Fibroblast of gingiva (primary cell): ENCODE measurements at regions not wholly inside any gene's neighbourhood (a gene's known extent, or its start where the extent isn't known, plus 50 kb on each side); places are given as distances from the start of the nearest gene placed in this dataset.
A peak's percentile ranks its signal among the peaks of the same experiment; 100 is the strongest.
"Not testable (repeated sequence)": the region's sequence is repeated elsewhere in the genome, so short reads cannot be mapped to it uniquely, and the experiment has no call there.

Experiments
- DNase-seq: peaks from one replicate; pipeline ENCODE4 v3.0.0-alpha.2; 2011; ENCODE audit warnings: low read depth

DNA sequence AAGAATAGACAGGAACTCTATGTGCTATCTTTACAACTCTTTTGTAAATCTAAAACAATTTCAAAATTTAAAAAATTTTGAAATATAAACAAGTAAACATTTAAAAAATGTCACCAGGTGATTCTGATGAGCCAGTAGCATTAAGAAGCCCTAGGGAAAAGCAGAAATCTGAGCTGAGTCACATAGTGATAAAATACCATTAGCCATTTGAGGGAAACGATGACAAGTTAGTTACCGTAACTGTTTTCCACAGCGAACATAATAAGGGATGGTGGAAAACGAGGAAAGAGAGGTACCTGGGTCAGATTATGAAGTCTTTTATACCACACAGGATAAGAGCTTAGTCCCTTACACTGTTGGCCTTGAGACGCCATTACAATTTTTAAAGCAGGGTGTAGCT lies 55.5 kb downstream of the PRR15 start:
- no peak for DNase-seq

DNA sequence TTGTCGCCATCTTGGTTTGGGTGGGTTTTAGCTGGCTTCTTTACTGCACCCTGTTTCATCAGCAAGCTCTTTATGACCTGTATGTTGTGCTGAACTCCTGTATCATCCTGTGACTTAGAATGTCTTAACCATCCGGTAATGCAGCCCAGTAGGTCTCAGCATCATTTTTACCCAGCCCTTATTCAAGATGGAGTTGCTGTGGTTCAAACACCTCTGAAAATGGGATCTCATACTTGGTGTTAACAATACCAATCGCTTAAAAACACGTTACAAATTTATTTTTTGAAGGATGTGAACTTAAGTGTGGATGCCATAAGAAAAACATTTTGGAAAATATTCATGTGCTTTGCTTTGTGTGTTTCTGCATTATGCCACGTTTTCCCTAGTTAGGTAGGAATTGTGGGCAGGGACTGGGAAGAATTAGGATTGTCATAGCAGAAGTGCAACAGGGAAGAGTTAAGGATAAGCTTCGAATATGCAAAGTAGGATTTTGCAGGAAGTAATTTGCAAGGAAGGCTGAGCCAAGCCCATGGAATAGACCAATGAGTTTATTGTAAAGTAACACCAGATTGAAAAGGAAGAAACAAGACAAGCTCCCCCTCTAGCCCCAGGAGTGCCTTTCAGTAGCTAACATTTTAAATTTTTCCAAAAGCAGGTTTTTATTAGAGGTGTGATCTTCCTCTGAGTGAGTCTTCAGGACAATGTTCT lies 56.4 kb downstream of the PRR15 start:
- DNase-seq = no peak

DNA sequence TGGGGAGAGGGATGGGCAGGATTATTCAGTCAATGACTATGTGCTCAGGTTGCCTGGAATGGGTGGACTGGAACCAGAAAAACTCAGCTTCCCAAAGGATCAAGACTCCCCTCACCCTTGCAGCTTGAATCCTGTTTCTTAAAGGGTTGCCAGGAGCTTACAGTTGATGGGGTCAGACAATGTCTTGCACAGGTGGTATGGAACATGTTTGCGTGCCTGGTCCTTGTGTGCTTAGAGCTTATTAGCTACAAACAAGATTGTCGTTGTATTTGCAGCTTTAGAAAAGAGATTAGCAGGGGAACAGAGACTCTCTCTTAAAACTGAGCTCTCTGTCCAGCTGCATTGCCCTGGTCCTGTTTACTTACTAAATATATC lies 56.9 kb downstream of the PRR15 start:
- DNase-seq = no peak

DNA sequence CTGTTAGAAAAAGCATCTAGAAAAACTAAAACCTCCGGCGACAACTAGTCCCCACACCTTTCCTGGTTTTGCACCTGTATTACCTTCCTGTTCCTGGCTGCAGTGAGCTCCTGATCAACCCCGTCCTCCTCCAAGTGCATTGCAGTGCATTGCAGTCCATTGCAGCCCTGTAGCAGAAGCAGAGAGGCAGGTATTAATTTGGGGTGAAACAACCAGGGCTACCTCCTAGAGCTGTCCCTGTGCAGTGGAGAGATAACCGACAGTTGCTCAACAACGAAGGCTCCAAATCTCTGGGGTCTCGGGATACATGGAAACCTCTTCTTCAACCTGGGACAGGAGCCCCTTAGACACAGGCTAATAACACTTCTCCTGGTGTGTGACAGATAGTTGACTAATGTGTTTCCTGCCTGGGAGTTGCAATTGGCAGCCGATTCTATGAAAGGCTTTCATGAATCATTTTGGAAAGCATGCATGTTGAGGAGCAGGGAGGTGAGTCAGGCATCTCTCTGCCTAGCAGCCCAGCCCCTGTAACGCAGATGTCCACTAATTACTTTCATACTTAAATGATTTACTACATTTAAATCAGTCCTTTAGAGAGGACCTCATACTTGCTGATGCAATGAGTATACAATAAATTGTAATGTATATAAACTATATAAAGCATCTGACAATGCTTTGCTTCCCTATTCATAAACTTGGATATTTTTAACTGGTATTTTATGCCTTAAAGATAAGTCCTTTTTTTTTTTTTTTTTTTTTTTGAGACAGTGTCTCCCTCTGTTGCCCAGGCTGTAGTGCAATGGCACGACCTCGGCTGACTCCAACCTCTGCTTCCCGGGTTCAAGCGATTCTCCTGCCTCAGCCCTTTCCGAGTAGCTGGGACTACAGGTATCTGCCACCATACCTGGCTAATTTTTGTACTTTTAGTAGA lies 59.0 kb downstream of the PRR15 start:
- DNase-seq = peak; percentile 91

DNA sequence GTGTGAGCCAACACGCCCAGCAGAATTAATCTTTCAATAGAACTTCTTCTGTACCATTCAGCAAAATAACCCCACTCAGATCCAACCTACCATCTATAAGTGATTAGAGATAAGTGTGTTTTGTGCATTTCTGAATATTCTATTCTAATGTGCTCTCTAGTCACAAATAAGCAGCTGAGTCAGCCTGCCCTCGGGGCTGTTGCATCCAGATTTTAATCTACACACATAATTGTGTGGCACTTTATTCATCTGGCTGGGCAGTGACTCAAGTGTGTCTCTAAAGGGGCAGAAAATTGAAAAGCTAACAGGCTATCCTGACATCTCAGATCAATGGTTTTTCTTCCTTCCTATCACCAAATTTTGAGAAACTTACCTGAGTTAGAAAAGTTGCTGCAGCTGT lies 60.3 kb downstream of the PRR15 start:
- DNase-seq = no peak

DNA sequence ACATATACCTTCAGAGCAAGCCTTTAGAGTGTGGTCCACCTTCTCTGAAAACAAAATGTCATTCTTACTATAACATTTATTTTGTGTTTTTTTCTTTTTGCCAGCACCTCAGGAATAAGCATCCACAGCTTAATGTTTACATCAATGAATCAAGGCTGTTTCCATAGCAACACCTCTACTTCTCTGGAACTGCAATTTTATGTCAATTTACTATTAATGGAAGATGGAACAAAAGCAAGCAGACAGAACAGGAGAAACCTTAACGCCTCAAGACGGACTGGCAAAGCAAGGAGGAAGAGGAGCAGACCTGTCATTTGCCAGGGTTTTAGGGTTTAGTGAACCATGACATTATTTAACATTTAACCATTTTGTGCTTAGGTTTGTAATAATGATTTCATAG lies 63.1 kb downstream of the PRR15 start:
- DNase-seq = no peak

DNA sequence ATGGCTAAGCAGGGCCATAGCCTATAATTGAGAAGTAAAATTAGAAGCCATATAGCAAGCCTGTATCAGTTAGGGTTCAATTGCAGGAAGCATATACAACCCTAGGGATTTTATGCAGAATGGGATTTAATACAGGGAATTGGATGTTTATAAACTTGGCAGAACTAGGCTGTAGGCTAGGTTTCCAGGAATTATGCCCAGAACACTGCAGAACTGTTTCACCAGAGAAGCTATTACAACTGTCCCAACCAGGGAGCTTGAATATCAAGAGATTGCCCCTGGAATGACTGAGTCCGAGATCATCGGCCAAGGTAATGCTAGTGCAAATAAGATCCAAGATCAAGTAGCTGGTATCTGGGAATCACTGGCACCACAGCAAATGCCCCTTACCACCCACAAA lies 64.0 kb downstream of the PRR15 start:
- DNase-seq = peak; percentile 64

DNA sequence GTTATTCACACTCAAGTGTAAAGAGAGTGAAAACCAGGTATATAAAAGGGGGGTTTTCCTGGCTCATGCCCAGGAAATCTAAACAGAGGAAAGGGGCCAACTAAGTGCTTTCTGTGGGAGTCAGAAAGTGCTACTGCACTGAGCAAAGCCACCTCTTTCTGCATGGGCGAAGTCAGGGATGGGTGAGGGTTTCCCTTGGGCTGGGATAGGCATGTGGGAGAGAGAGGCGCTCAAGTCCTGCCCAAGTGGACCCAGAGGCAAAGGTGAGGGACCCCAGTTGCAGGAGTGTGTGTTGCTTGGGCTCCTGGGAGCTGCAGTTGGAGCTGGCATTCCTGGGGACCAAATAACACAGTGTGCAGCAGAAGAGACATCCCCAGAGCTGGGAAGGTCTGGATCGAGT lies 65.9 kb downstream of the PRR15 start:
- DNase-seq = no peak

DNA sequence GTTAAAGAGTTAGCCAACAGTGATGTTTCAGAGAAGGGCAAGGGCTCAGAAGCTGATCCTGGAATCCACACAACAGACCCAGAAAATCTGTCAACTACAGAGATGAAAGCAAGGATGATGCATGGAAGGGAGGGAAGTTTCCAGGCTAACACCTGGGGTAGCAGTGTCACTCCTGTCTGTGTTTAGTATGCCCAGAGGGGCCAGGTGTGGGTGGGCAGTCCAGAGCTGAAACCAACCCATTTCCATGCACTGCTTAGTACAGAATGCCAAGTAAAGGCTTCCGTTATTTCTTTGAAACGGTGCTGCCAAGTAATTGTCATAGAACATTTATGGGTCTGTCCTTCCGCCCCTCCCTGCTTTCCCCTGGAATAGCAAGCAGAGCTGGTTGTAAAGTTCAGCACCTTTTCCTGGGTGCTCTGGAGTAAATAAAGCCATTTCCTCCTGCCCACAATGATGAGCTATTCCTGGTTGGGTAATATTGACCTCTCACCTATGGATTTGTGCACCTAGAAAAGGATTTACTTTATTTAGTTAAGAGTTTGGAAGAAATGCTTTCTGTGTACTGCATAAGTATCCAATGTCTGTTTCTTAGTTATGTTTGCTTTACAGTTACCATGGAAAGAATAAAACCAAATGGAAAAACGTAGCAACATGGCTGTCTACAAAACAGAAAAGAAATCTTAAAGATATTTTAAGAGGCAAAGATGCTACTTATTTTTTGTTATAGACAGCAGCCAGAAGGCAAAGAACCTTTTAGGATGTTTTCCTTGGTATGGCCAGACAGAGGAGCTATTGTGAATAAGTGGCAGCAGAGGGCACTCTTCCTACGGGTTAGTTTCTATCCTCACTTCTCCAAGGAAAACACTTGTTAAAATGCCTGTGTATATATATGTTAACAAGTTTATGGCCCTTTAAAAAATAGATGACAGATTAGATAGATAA lies 71.7 kb downstream of the PRR15 start:
- peak; percentile 48 for DNase-seq

DNA sequence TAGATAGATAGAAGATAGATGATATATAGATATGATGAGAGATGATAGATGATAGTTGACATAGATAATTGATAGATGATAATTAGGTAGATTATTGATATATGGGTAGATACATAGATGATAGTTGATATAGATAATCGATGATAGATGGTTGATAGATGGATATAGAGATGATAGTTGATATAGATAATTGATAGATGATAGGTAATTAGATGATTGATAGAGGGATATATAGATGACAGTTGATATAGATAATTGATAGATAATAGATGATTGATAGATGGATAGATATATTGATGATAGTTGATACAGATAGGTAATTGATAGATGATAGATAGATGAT lies 72.3 kb downstream of the PRR15 start:
- no peak for DNase-seq

DNA sequence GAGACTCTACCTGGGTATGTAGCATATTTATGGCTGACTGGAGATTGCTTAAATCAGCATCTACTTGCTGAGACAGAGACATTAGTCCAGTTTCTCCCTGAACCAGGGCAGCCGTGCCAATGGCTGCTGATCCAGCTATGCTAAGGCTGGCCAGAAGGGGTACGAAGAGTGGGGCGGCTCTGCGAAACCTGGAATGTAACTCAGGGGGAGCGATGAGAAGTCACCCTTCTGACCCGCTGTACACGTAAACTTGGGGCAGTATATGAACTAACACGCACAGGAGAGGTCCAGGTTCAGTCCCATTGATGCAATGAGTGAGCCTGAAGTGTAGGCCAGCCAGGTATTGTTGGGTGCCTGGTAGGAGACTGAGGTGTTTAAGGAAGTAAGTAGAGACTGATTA lies 73.7 kb downstream of the PRR15 start:
- no peak for DNase-seq

DNA sequence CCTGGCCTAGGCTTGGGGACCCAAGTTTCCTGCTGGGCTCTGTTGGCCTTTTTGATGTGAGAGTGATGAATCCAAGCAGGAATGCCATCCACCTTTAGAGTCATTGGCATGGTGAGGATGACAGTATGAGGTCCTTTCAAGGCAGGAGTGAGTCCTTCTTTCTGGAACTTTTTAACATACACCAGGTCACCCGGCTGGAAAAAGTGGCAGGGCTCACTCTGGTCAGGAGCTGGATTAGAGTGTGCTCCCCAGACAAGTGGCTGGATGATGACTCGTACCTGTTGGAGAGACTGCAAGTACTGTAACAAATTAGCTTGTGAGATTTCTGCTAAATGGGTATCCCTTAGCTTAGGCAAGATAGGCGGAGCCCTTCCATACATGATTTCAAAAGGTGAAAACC lies 75.2 kb downstream of the PRR15 start:
- not testable (repeated sequence) for DNase-seq

DNA sequence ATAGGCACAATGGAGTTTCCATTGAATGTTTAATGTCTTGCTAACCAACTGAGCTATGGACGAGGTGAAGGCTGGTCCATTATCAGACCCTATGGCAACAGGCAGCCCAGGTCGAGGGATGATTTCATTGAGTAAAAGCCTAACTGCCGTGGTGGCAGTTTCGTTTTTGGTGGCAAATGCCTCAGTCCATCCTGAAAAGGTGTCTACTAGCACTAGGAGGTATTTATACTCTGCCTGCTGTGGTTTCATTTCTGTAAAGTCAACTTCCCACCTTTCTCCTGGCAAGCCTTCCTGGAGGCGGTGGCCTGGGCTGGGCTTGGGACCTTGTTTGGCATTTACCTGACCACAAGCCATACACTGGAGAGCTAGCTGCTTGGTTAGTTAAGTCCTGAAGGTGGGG lies 75.8 kb downstream of the PRR15 start:
- no peak for DNase-seq

DNA sequence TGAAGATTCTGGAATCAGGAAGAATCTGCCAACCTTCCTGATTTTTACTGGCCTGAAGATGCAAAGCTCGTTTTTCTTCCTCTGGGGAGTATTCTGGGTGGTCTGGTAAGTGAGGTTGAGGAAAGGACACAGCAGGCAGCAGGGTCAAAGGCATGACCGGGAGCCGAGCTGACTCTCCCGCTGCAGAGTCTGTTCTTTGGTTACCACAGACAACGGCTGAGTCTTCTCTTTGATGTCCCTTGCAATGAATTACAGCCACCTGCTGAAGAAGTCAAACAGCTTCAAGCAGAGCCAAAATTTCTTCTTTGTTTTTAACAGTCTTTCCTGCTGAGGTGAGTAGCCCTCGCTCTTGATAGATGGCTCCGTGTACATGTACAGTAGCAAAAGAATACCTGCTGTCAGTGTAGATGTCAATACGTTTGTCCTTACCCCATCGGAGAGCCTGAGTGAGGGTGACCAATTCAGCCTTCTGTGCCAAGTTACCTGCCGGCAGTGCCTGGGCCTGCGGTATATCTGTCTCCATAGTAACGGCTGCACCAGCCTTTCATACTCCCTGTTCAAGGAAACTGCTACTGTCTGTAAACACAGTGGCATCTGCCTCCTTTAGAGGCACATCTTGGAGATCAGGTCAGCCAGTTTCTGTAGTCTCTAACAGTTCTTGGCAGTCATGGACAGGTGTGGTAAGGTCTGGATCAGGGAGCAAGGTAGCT lies 76.4 kb downstream of the PRR15 start:
- no peak for DNase-seq

DNA sequence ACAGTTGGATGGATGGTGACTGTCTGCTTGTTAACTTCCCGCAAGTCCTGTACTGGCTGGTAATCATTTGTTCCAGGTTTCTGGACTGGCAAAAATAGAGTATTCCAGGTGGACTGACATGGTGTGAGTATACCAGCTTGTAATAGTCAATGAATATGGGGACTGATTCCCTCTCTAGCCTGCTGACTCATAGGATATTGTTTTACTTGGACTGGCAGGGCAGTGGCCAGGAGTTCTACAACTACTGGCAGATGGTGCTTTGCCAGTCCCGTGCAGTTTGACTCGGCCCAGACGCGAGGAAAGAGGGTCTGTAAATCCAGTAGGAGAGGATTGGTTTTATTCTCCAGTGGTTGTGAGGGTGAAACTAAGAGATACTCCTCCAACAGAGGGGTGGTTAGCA lies 78.0 kb downstream of the PRR15 start:
- peak; percentile 34 for DNase-seq

DNA sequence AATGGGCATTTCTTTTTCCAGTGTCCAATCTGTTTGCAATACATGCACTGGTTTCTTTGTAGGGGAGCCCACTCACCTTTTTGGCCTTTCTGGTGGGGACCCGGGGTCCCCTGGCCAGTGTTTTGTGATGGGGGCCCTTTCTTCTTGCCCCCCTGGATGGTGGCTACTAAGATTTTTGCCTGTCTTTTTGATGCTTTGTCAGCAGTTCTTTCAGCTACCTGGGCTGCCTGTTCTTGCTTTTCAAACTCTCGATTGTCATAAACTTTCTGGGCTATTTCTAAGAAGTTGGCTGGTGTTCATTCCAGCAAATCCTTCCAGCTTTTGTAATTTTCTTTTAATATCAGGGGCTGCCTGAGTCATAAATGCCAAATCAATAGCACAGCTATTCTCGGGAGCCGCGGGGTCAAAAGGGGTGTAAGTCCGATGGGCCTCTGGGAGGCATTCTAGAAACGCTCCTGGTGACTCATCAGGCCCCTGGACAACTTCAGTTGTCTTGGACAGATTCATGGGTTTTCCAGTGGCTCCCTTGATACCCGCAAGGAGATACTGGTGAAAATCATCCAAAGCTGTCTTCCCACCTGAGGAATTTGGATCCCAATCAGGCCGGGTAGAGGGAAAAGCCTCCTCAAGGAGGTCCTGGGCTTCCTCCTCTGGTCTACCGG lies 79.0 kb downstream of the PRR15 start:
- DNase-seq = no peak

DNA sequence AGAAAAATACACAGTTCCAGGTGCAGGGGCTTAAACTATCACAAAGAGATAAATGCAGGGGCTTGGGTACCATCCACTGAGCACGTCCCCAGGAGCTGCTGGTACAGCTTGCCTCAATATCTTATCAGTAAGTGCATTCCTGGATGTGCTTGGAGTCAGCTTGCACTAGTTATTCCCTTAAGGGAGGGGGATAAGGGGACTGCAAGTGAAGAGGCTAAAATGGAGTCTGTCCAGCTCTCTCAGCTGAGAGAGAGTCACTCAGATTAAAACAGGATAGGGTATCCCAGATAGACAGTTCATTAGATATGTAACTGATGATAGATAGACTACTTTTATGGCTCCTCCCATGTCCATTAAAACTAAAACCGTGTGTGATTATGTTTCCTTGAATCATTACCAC lies 82.5 kb downstream of the PRR15 start:
- not testable (repeated sequence) for DNase-seq

DNA sequence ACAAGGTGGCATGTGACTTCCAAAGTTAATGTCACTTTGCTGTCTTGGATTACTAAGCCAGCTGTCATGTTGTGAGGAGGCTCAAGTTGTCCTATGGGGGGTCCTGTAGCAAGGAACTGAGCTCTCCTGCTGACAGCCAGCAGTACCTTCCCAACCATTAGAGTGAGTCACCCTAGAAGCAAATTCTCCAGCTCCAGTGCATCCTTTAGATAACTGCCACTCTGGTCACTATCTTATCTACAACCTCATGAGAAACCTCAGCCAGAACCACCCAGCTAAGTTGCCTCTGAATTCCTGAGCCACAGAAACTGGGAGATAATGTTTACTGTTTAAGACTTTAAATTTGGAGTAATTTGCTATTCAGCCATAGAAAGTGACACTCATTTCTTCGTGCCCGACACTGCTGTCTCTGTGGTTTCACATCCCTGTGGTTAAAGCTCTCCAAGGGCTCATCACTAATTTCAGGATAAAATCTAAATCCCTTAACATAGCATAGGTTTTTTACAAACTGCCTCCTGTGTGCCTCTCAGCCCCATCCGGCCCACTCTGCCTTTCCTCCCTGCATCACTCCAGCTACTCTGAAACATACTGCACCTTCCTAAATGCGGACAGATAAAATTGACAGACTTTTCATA lies 83.5 kb downstream of the PRR15 start:
- no peak for DNase-seq

DNA sequence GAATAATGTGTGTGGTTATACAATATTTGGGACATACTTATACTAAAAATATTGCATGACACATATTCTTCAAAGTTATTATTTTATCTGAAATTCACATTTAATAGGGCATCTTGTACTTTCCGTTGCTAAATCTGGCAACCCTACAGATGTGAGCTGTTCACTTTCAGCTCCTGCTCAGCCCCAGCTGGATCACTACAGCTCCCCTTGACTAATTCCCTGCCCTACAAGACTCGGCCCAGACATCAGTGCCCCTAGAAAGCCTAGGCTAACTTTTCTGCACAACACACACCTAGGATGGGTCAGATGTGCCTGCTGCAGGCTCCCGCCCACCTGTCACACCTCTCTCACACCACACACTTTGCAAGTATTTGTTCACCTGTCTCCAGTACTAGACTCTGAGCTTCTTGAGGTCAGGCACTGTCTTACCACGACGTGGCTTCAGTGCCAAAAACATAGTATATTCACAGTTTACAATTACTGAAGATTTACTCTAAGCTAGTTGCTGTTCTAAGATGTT lies 84.1 kb downstream of the PRR15 start:
- DNase-seq = not testable (repeated sequence)

DNA sequence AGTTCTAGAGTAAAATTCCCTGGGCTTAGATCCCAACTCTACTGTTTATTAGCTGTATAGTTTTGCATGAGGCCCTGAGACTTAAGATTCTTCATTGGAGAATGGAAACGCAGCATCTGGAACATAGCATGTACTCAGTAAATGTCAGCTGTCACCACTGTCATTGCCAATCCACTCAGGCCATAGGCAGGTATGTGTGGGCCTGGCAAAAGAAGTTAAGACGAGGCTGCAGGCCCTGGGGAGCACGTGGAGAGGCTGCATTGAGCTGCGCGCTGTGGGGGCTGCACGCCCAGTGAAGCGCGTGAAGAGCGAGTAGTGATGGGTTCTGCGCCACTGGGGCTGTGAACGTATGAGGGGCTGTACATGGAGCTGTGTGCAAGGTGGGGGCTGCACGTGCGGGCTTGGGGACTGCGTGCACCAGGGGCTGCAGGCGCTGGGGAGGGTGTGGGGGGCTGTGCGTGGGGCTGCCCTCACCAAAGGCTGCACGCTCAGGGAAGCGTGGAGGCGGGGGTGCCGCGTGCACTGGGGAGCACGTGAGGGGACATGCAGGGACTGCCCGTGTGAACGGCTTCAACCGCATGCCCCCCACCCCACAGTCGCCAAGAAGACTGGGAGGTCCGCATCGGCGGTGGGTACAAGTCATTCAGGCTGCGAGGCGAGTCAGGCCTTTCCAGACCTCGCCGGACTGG lies 85.5 kb downstream of the PRR15 start:
- DNase-seq = no peak
